ENCODE measurements at regions not wholly inside any gene's neighbourhood (a gene's known extent, or its start where the extent isn't known, plus 50 kb on each side); places are given as distances from the start of the nearest gene placed in this dataset.

DNA sequence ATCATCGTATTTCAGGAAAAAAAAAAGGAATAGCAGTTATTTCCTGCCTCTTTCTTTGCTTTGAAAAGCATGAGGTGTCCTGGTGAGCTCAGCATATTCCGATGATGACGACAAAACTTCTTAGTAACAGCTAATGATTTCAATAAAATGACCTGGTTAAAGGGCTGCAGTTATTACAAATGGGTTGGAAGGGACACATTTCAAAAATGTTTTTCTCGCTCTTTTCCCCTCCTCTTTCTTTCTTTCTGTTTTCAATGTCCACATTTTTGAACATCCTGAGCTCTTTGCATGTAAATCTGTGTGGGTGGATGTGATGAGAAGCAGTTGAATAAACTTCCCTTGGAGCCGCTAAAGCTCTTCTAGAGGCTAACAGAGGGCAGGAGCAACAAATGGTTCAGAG, 186.8 kb upstream of the SLC27A6 start:
- no peaks in the 10 kb centered on the region for H3K9me3 ChIP-seq
- TF ChIP-seq POLR2AphosphoS5 (IDR thresholded peaks at IDR 0.05) (no peak), POLR2A (IDR thresholded peaks at IDR 0.05) (no peak)
- TF ChIP-seq, protein P1, sequence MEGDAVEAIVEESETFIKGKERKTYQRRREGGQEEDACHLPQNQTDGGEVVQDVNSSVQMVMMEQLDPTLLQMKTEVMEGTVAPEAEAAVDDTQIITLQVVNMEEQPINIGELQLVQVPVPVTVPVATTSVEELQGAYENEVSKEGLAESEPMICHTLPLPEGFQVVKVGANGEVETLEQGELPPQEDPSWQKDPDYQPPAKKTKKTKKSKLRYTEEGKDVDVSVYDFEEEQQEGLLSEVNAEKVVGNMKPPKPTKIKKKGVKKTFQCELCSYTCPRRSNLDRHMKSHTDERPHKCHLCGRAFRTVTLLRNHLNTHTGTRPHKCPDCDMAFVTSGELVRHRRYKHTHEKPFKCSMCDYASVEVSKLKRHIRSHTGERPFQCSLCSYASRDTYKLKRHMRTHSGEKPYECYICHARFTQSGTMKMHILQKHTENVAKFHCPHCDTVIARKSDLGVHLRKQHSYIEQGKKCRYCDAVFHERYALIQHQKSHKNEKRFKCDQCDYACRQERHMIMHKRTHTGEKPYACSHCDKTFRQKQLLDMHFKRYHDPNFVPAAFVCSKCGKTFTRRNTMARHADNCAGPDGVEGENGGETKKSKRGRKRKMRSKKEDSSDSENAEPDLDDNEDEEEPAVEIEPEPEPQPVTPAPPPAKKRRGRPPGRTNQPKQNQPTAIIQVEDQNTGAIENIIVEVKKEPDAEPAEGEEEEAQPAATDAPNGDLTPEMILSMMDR (IDR thresholded peaks at IDR 0.05): no peak
- no peak for DNase-seq (ENCODE audit: low spot score in 2 of 2)
- H3K27ac ChIP-seq: no peak overlapping the region
- intact Hi-C loops (cut with DNase I; ENCODE audit: low total_unique reads): no loop called here
- no peak overlapping the region for H3K4me3 ChIP-seq
- H3K27me3 ChIP-seq: no peaks in the 10 kb centered on the region
- no peaks in the 10 kb centered on the region for H3K4me1 ChIP-seq
- no peaks in the 10 kb centered on the region for H3K36me3 ChIP-seq

DNA sequence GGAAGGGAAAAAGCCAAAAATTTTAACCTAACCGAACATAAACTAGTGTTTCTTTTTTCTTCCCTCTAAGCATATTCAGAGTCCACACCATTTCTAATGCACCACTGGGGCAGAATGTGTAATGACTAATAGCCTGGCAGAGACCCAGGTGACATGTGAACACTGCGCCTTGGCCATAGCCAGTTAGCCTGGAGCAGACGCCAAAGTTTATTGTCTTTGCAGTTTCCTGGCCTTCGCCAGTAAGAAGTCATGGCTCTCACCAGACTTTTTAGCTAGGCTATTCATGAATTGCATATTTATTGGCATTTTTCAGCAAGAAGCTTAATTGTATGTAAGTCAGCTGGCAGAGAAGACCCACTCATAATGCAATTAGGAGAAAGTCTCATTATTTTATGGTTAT, 182.8 kb upstream of the SLC27A6 start:
- DNase-seq (ENCODE audit: low spot score in 2 of 2): peak; percentile 62 to 79
- intact Hi-C loops (cut with DNase I; ENCODE audit: low total_unique reads): no loop called here
- H3K4me1 ChIP-seq: no peaks in the 10 kb centered on the region
- H3K27ac ChIP-seq: peak overlapping the region; percentile 68 to 69
- H3K36me3 ChIP-seq: no peaks in the 10 kb centered on the region
- TF ChIP-seq POLR2AphosphoS5 (IDR thresholded peaks at IDR 0.05) (no peak), POLR2A (IDR thresholded peaks at IDR 0.05) (no peak)
- TF ChIP-seq, protein P1 (IDR thresholded peaks at IDR 0.05): no peak
- no peaks in the 10 kb centered on the region for H3K27me3 ChIP-seq
- H3K9me3 ChIP-seq: no peaks in the 10 kb centered on the region
- no peak overlapping the region for H3K4me3 ChIP-seq

DNA sequence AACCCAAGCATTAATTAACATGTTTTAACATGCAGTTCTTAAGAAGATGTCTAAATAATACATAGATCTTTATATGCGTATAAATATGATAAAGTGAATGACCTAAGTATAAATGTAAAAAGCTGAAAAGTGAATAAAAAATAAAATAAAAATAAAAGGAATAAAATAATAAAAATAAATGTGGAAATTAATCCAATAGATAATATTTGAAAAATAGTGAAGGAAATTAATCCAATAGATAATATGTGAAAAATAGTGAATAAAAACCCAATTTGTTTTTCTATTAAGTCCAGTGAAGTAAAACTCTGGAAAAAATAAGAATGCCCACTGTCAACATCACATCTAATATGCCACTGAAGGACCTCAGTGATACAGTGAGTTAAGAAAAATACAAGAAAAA, 180.6 kb upstream of the SLC27A6 start:
- Histone ChIP-seq H3K4me1 (no peaks in the 10 kb centered on the region), H3K9me3 (no peaks in the 10 kb centered on the region), H3K36me3 (no peaks in the 10 kb centered on the region), H3K4me3 (no peak overlapping the region), H3K27ac (no peak overlapping the region), H3K27me3 (no peaks in the 10 kb centered on the region)
- TF ChIP-seq, protein P1 (IDR thresholded peaks at IDR 0.05): no peak
- no peak for TF ChIP-seq POLR2A (IDR thresholded peaks at IDR 0.05)
- no peak for TF ChIP-seq POLR2AphosphoS5 (IDR thresholded peaks at IDR 0.05)
- intact Hi-C loops (cut with DNase I; ENCODE audit: low total_unique reads): no loop called here
- DNase-seq (ENCODE audit: low spot score in 2 of 2): no peak

DNA sequence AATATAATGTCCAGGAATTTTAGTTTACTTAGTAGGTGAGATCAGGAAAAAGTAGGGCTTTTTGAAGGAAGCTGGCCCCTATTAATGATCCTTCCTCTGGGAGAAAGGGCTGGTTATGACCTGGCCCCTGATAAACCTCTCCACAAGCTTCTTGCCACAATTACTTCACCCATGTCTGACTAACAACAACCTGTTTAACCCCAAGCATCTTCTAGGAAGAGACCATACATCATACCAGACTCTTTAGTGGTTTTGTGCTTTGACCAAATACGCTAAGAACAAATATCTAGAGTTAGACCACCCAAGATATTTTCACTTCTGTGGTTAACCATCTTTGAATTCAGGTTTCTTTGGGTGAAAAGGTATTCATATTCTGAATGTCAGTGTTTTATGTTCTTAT, 174.0 kb upstream of the SLC27A6 start:
- no peak for DNase-seq (ENCODE audit: low spot score in 2 of 2)
- H3K27me3 ChIP-seq: no peaks in the 10 kb centered on the region
- no peak overlapping the region for H3K4me3 ChIP-seq
- intact Hi-C loops (cut with DNase I; ENCODE audit: low total_unique reads): no loop called here
- TF ChIP-seq POLR2AphosphoS5 (IDR thresholded peaks at IDR 0.05) (no peak), POLR2A (IDR thresholded peaks at IDR 0.05) (no peak)
- TF ChIP-seq, protein P1 (IDR thresholded peaks at IDR 0.05): no peak
- no peaks in the 10 kb centered on the region for H3K36me3 ChIP-seq
- no peaks in the 10 kb centered on the region for H3K4me1 ChIP-seq
- no peaks in the 10 kb centered on the region for H3K9me3 ChIP-seq
- no peak overlapping the region for H3K27ac ChIP-seq

DNA sequence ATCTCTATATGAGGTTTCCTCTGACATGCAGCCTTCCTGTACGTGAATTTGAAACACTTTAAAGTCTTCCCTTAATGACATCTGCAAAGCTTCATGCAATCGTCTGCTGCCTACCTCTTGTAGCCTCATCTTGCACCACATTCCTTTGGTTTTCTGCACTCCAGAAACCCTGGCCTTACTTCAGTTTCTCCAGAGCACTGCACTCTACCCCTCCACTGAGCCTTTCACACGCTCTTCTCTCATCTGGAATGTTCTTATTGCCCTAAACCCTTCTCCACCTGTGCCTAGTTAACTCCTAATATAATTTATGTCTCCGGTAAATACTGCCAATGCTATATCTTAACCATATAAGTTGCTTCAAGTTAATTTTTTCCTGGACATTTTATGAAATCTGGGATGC, 168.8 kb upstream of the SLC27A6 start:
- intact Hi-C loops (cut with DNase I; ENCODE audit: low total_unique reads): no loop called here
- no peak overlapping the region for H3K4me3 ChIP-seq
- TF ChIP-seq, protein P1 (IDR thresholded peaks at IDR 0.05): no peak
- TF ChIP-seq POLR2AphosphoS5 (IDR thresholded peaks at IDR 0.05) (no peak), POLR2A (IDR thresholded peaks at IDR 0.05) (no peak)
- H3K9me3 ChIP-seq: no peaks in the 10 kb centered on the region
- H3K27me3 ChIP-seq: no peaks in the 10 kb centered on the region
- DNase-seq (ENCODE audit: low spot score in 2 of 2): no peak
- H3K36me3 ChIP-seq: no peaks in the 10 kb centered on the region
- H3K4me1 ChIP-seq: no peaks in the 10 kb centered on the region
- no peak overlapping the region for H3K27ac ChIP-seq
